SH-SY5Y (cell line): ENCODE measurements at regions not wholly inside any gene's neighbourhood (a gene's known extent, or its start where the extent isn't known, plus 50 kb on each side); places are given as distances from the start of the nearest gene placed in this dataset.

Experiments
- GATA2 ChIP-seq: IDR thresholded peaks from 2 replicates; pipeline ENCODE4 v1.6.1; 2011; ENCODE audit warnings: mild to moderate bottlenecking, low read depth, low read length
- GATA3 ChIP-seq: IDR thresholded peaks from 2 replicates; pipeline ENCODE4 v1.6.1; 2011; ENCODE audit warnings: low read depth, mild to moderate bottlenecking, low read length, moderate library complexity

GRCh38 chr1:172952516-172952915, 98.2 kb downstream of the TNFSF18 start:
- no peak; the same call in 1 of the 2 replicates for TF ChIP-seq GATA3
- no peak for TF ChIP-seq GATA2
